ENCODE measurements at regions not wholly inside any gene's neighbourhood (a gene's known extent, or its start where the extent isn't known, plus 50 kb on each side); places are given as distances from the start of the nearest gene placed in this dataset.

DNA sequence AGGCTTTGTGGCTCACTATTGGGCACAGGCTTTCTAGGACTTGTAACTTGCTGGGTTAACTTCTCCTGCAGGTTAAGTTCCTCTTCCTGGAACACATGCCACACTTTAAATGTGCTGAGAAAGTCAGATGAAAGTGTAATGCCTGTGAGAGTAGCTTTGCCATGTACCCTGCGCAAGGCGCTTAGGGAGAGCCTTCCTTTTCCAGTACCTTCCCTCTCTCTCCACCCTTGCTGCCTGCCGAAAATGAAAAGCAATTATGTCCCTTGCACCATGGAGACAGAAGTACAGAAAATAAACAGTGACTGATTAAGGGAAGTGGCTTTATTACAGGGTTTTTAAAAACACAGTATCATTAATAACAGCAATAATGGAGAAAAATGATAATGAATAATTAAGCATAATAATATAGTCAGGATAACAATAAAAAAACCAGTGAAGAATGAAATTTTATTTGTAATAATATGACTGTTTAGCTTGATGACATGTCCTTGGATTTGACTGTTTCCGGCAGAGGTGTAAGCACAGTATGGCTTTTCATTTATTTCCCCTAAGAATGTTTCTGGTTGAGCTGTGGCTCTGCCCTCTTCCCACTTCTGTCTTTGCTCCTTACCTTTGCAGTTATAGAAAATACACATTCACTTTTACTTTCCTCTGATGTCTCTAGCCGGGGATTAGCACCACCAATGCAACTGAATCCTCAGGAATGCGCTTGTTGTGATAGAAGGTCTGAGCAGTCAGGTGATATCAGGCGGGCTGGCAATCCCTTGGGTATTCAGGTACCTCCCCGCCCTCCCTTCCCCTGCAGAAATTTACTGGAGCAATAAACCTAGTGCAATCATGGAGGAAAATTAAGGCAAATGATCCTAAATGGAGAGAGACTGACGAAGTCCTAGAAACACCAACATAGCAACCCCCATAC lies 472.3 kb upstream of the CITED2 start:
- no peak for DNase-seq
- intact Hi-C loops (cut with DNase I; ENCODE audit: low total_unique reads): no loop called here

DNA sequence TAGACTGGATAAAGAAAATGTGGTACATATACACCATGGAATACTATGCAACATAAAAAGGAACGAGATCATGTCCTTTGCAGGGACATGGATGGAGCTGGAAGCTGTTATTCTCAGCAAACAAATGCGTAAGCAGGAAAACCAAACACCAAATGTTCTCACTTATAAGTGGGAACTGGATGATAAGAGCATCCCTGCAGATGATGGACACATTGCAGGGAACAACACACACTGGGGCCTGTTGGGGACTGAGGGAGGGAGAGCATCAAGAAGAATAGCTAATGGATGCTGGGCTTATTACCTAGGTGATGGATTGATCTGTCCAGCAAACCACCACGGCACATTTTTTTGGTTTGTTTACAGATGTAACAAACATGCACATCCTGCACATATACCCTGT lies 470.5 kb upstream of the CITED2 start:
- H3K27me3 ChIP-seq: no peaks in the 10 kb centered on the region
- no peak for ATAC-seq
- no peaks in the 10 kb centered on the region for H3K9me3 ChIP-seq

More for the DNA sequence above, 472.3 kb upstream of the CITED2 start:
- H3K4me1 ChIP-seq: peaks cover 10 to 12% of the 10 kb centered on the region in 2 donors
- no peak overlapping the region for H3K27ac ChIP-seq
- H3K4me3 ChIP-seq: no peak overlapping the region
- ATAC-seq: no peak
- peaks cover 0 to 9% (median 0%) of the 10 kb centered on the region in 3 donors for H3K9me3 ChIP-seq
- no peak for TF ChIP-seq POLR2A (IDR thresholded peaks at IDR 0.05)
- TF ChIP-seq, protein P1, sequence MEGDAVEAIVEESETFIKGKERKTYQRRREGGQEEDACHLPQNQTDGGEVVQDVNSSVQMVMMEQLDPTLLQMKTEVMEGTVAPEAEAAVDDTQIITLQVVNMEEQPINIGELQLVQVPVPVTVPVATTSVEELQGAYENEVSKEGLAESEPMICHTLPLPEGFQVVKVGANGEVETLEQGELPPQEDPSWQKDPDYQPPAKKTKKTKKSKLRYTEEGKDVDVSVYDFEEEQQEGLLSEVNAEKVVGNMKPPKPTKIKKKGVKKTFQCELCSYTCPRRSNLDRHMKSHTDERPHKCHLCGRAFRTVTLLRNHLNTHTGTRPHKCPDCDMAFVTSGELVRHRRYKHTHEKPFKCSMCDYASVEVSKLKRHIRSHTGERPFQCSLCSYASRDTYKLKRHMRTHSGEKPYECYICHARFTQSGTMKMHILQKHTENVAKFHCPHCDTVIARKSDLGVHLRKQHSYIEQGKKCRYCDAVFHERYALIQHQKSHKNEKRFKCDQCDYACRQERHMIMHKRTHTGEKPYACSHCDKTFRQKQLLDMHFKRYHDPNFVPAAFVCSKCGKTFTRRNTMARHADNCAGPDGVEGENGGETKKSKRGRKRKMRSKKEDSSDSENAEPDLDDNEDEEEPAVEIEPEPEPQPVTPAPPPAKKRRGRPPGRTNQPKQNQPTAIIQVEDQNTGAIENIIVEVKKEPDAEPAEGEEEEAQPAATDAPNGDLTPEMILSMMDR (IDR thresholded peaks at IDR 0.05 in 4 of 5, conservative IDR thresholded peaks at IDR 0.05 in 1 of 5): no peak
- H3K27me3 ChIP-seq: no peaks in the 10 kb centered on the region
- in situ Hi-C loops (cut with MboI; ENCODE audit: low sequenced_read_pairs in 4 of 4): no loop called here
- H3K36me3 ChIP-seq: no peaks in the 10 kb centered on the region

DNA sequence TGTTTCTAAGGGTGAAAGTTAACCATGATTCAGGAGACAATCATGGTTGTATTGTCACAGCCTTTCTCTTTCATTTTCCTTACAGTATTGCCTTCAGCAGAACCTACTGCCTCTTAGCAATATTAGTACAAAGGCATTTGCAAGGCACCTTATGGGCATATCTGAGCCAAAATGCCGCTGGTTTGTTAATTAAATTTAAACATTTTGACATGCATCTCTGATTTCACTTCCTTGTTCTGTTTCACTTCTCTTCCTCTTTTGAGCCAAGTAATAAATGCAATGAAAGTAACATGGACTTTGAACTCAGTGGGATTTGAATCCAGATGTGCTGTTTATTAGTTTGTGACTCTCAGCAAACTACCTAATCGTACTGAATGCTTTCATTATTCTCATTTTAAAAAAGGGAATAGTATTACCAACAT lies 467.4 kb upstream of the CITED2 start:
- no peak overlapping the region for H3K4me3 ChIP-seq
- in situ Hi-C loops (cut with MboI; ENCODE audit: low sequenced_read_pairs in 4 of 4): no loop called here
- no peak for DNase-seq
- intact Hi-C loops (cut with DNase I; ENCODE audit: low total_unique reads): no loop called here
- H3K9me3 ChIP-seq: no peaks in the 10 kb centered on the region
- no peak for ATAC-seq
- no peaks in the 10 kb centered on the region for H3K27me3 ChIP-seq
- peaks cover 4 to 5% of the 10 kb centered on the region in 2 donors for H3K4me1 ChIP-seq
- H3K36me3 ChIP-seq: no peaks in the 10 kb centered on the region
- TF ChIP-seq POLR2A (IDR thresholded peaks at IDR 0.05): no peak
- TF ChIP-seq, protein P1 (IDR thresholded peaks at IDR 0.05 in 4 of 5, conservative IDR thresholded peaks at IDR 0.05 in 1 of 5): no peak
- no peak overlapping the region for H3K27ac ChIP-seq

More for the DNA sequence above, 470.5 kb upstream of the CITED2 start:
- peaks cover 10 to 12% of the 10 kb centered on the region in 2 donors for H3K4me1 ChIP-seq
- H3K27ac ChIP-seq: no peak overlapping the region
- no peak overlapping the region for H3K4me3 ChIP-seq
- intact Hi-C loops (cut with DNase I; ENCODE audit: low total_unique reads): no loop called here
- TF ChIP-seq, protein P1 (IDR thresholded peaks at IDR 0.05 in 4 of 5, conservative IDR thresholded peaks at IDR 0.05 in 1 of 5): no peak
- no peak for TF ChIP-seq POLR2A (IDR thresholded peaks at IDR 0.05)
- in situ Hi-C loops (cut with MboI; ENCODE audit: low sequenced_read_pairs in 4 of 4): no loop called here
- no peak for DNase-seq
- no peaks in the 10 kb centered on the region for H3K36me3 ChIP-seq

DNA sequence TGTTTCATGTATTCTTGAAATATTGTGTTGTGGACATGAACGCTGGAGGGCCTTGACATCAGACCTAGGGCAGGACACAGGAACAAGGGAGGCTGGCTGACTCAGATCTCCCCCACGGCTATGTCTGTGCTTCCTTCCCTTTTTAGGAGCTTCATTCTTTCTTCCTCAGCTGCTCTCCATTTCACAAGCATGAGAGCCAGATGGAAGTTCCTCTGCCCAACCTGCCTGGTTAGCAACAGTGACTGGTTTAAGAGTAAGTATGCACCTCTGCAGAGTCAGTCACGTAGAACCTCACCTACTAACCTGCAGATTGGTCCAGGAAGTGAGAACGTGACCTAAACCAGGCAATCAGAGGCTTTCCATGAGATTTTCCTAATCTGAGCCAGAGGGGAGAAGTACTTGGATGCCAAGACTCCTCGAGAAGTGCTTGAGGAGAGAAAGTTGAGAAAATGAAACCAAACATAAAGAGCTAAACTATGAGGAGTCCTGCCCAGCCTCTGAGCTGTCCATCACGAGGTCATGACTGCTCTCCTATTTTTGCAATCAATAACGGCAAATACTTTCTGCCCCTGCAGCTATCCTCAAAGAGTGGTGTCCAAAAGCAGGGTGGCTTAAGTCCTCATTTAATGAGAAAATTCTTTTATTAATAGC lies 465.2 kb upstream of the CITED2 start:
- intact Hi-C loops (cut with DNase I; ENCODE audit: low total_unique reads): no loop called here
- peak overlapping the region in 1 of 4 donors; percentile 46 for H3K27ac ChIP-seq

More for the DNA sequence above, 465.2 kb upstream of the CITED2 start:
- no peaks in the 10 kb centered on the region for H3K9me3 ChIP-seq
- DNase-seq: peak; percentile 7 to 44
- TF ChIP-seq, protein P1 (IDR thresholded peaks at IDR 0.05 in 4 of 5, conservative IDR thresholded peaks at IDR 0.05 in 1 of 5): no peak
- TF ChIP-seq POLR2A (IDR thresholded peaks at IDR 0.05): no peak
- peaks cover 0 to under 1% of the 10 kb centered on the region in 2 donors for H3K4me1 ChIP-seq
- in situ Hi-C loops (cut with MboI; ENCODE audit: low sequenced_read_pairs in 4 of 4): no loop called here
- H3K4me3 ChIP-seq: no peak overlapping the region
- no peaks in the 10 kb centered on the region for H3K27me3 ChIP-seq
- no peaks in the 10 kb centered on the region for H3K36me3 ChIP-seq
- ATAC-seq: peak in 1 of 2 donors; percentile 53
